Caco-2 (cell line): ENCODE measurements at regions not wholly inside any gene's neighbourhood (a gene's known extent, or its start where the extent isn't known, plus 50 kb on each side); places are given as distances from the start of the nearest gene placed in this dataset.

Experiments used
- BruUV-seq: library from RNA; stranded (reverse); fragments of 400-500 nt; replicated peaks from 2 replicates; lab custom pipeline; 2021; lab: Mats Ljungman, UMichigan
- CTCF ChIA-PET: fragments of 300-600 bp; sonication (Branson Sonifier 250); formaldehyde crosslinking; loops from one replicate; lab custom pipeline; 2022; ENCODE audit warnings: antibody characterized with exemption; lab: Charles Lee
- POLR2A ChIA-PET: fragments of 300-600 bp; sonication (Branson Sonifier 250); formaldehyde crosslinking; loops from one replicate; lab custom pipeline; 2022; ENCODE audit warnings: antibody characterized with exemption; lab: Charles Lee
- DNase-seq, 2 experiments: peaks; one replicate each; pipeline versions ENCODE4 v3.0.0 to v3.0.0-alpha.2; 2020 to 2022
- H3K27me3 ChIP-seq: replicated peaks from 2 replicates; pipeline ENCODE4 v1.6.0; 2011; ENCODE audit warnings: low read length; ENCODE audit not compliant: control insufficient read depth, insufficient read depth
- H3K36me3 ChIP-seq: 2 replicates; pipeline ENCODE4 v1.5.1; 2011; ENCODE audit warnings: low read length; ENCODE audit not compliant: control insufficient read depth, insufficient read depth
- H3K4me1 ChIP-seq: fragments of 250-450 bp; sonication (Bioruptor Pico); 2 replicates; pipeline ENCODE4 v1.5.1; 2020; ENCODE audit warnings: mild to moderate bottlenecking
- H3K4me3 ChIP-seq: 2 replicates; pipeline ENCODE4 v1.5.1; 2011; ENCODE audit warnings: low read depth, mild to moderate bottlenecking, control low read depth, low read length
- H3K9me3 ChIP-seq: fragments of 250-450 bp; sonication (Bioruptor Pico); 2 replicates; pipeline ENCODE4 v1.5.1; 2020; ENCODE audit warnings: mild to moderate bottlenecking, moderate library complexity
- H3K27ac Mint-ChIP-seq: one replicate; pipeline ENCODE4 v1.8.0; 2022; ENCODE audit warnings: mixed read lengths; ENCODE audit not compliant: unreplicated experiment
- H3K27me3 Mint-ChIP-seq: one replicate; pipeline ENCODE4 v1.8.0; 2022; ENCODE audit warnings: mixed read lengths; ENCODE audit not compliant: insufficient read depth, unreplicated experiment
- H3K36me3 Mint-ChIP-seq: one replicate; pipeline ENCODE4 v1.8.0; 2022; ENCODE audit warnings: mild to moderate bottlenecking, mixed read lengths; ENCODE audit not compliant: insufficient read depth, unreplicated experiment
- H3K4me1 Mint-ChIP-seq: one replicate; pipeline ENCODE4 v1.8.0; 2022; ENCODE audit warnings: low read depth, mixed read lengths; ENCODE audit not compliant: unreplicated experiment
- H3K4me3 Mint-ChIP-seq: one replicate; pipeline ENCODE4 v1.8.0; 2022; ENCODE audit warnings: mild to moderate bottlenecking, moderate library complexity, mixed read lengths; ENCODE audit not compliant: unreplicated experiment
- H3K9me3 Mint-ChIP-seq: one replicate; pipeline ENCODE4 v1.8.0; 2022; ENCODE audit warnings: mixed read lengths; ENCODE audit not compliant: unreplicated experiment
- intact Hi-C: fragments of 100-400 bp; cut with micrococcal nuclease; formaldehyde crosslinking; loops from one replicate; pipeline ENCODE4 v1.10.0; 2022; ENCODE audit not compliant: unreplicated experiment
- TF ChIP-seq, protein P1 (sequence below), 2 experiments: fragments of 200-600 bp in 1 of 2; IDR thresholded peaks; 1 replicate in 1 of 2; 2 replicates in 1 of 2; pipeline versions ENCODE4 v1.5.1 to v1.8.0; 2011 to 2022; ENCODE audit warnings: antibody characterized with exemption in 1 of 2, control low read depth in 1 of 2, inconsistent platforms in 1 of 2, low read depth in 1 of 2, low read length in 1 of 2, mild to moderate bottlenecking in 1 of 2, moderate library complexity in 1 of 2; ENCODE audit not compliant: insufficient read depth in 1 of 2, severe bottlenecking in 1 of 2, unreplicated experiment in 1 of 2

DNA sequence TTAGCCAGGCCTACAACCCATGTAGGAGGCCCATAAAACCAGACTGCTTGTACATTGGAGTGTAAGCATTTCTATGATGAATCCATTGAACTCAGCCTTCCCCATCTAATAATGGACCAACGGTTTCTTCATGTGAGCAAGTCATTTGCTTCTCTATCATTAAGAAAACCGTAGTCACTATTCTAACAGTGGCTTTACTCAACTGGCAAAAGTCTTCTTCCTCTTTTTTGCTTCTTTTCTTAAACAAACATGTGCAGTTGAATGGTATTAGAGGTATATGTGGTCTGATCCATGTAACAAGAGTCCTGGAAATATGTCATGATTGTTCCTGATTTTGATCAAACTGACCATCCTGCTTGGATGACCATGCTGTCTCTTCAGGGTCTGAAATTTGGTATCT is 132.4 kb upstream of the STXBP5 start:
- Histone ChIP-seq H3K9me3 (no peaks in the 10 kb centered on the region), H3K4me3 (no peak overlapping the region), H3K4me1 (no peaks in the 10 kb centered on the region), H3K36me3 (no peaks in the 10 kb centered on the region), H3K27me3 (no peaks in the 10 kb centered on the region)
- H3K27me3 Mint-ChIP-seq: no peaks in the 10 kb centered on the region
- no peak overlapping the region for H3K27ac Mint-ChIP-seq
- no TSS peak for BruUV-seq
- peaks cover 14% of the 10 kb centered on the region for H3K9me3 Mint-ChIP-seq
- no peaks in the 10 kb centered on the region for H3K4me1 Mint-ChIP-seq
- no peaks in the 10 kb centered on the region for H3K36me3 Mint-ChIP-seq
- POLR2A ChIA-PET: no interaction called here
- intact Hi-C loops: no loop called here
- DNase-seq: no peak
- TF ChIP-seq, protein P1, sequence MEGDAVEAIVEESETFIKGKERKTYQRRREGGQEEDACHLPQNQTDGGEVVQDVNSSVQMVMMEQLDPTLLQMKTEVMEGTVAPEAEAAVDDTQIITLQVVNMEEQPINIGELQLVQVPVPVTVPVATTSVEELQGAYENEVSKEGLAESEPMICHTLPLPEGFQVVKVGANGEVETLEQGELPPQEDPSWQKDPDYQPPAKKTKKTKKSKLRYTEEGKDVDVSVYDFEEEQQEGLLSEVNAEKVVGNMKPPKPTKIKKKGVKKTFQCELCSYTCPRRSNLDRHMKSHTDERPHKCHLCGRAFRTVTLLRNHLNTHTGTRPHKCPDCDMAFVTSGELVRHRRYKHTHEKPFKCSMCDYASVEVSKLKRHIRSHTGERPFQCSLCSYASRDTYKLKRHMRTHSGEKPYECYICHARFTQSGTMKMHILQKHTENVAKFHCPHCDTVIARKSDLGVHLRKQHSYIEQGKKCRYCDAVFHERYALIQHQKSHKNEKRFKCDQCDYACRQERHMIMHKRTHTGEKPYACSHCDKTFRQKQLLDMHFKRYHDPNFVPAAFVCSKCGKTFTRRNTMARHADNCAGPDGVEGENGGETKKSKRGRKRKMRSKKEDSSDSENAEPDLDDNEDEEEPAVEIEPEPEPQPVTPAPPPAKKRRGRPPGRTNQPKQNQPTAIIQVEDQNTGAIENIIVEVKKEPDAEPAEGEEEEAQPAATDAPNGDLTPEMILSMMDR (IDR thresholded peaks at IDR 0.05; ENCODE audit: insufficient read depth in 1 of 2, low read depth in 1 of 2, low read length in 1 of 2, severe bottlenecking in 1 of 2, unreplicated experiment in 1 of 2): no peak
- CTCF ChIA-PET: no interaction called here
- no peak overlapping the region for H3K4me3 Mint-ChIP-seq

DNA sequence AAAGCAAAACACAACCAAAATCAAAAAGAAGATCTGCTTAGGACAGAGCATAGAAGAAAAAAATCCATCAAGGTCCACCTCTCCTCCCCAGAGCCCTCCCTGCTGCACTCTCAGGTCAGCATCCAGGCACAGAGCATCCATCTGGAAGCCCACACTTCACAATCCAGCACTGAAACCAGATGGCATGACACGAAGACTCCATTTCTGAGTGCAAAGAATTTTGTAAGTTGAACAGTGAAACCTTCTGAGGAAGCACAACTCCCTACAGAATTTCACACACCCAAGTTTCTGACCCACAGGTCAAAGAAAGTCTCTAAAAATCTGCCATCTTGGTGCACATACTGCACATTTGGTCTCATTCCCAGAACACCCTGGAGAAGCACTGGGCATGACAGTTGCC is 128.8 kb upstream of the STXBP5 start:
- Histone ChIP-seq H3K36me3 (no peaks in the 10 kb centered on the region), H3K4me3 (no peak overlapping the region), H3K27me3 (no peaks in the 10 kb centered on the region), H3K4me1 (peaks cover 11% of the 10 kb centered on the region), H3K9me3 (no peaks in the 10 kb centered on the region)
- H3K9me3 Mint-ChIP-seq: no peaks in the 10 kb centered on the region
- TF ChIP-seq, protein P1 (IDR thresholded peaks at IDR 0.05; ENCODE audit: insufficient read depth in 1 of 2, low read depth in 1 of 2, low read length in 1 of 2, severe bottlenecking in 1 of 2, unreplicated experiment in 1 of 2): no peak
- peaks cover 6% of the 10 kb centered on the region for H3K4me1 Mint-ChIP-seq
- no peaks in the 10 kb centered on the region for H3K36me3 Mint-ChIP-seq
- intact Hi-C loops: no loop called here
- BruUV-seq: no TSS peak
- CTCF ChIA-PET: no interaction called here
- DNase-seq: no peak
- H3K4me3 Mint-ChIP-seq: no peak overlapping the region
- H3K27me3 Mint-ChIP-seq: no peaks in the 10 kb centered on the region
- POLR2A ChIA-PET: no interaction called here
- no peak overlapping the region for H3K27ac Mint-ChIP-seq

DNA sequence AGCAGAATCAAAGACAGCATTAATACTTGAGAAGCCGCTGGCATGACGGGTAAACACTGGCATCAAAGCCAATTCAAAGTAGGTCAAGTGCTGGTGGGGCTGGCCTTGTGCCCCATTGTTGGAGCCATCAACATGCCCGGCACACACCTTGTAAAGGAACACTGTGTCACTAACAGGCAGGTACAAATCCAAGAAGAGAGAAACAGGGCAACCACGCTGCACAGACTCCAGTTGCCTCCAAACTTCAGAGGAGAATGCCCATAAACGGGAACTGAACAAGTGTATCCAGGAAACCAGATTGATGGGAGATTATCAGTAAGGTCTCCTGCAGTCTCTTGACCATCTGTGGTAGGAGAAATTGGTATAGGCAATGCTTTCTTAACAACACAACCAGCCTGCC is 127.0 kb upstream of the STXBP5 start:
- H3K4me3 Mint-ChIP-seq: no peak overlapping the region
- H3K36me3 Mint-ChIP-seq: peaks cover 4% of the 10 kb centered on the region
- intact Hi-C loops: no loop called here
- no TSS peak for BruUV-seq
- H3K4me1 Mint-ChIP-seq: peaks cover 6% of the 10 kb centered on the region
- TF ChIP-seq, protein P1 (IDR thresholded peaks at IDR 0.05; ENCODE audit: insufficient read depth in 1 of 2, low read depth in 1 of 2, low read length in 1 of 2, severe bottlenecking in 1 of 2, unreplicated experiment in 1 of 2): no peak
- no peak overlapping the region for H3K4me3 ChIP-seq
- no peaks in the 10 kb centered on the region for H3K9me3 ChIP-seq
- no peaks in the 10 kb centered on the region for H3K27me3 ChIP-seq
- peaks cover 27% of the 10 kb centered on the region for H3K4me1 ChIP-seq
- no peak overlapping the region for H3K27ac Mint-ChIP-seq
- no peak for DNase-seq
- no peaks in the 10 kb centered on the region for H3K36me3 ChIP-seq
- POLR2A ChIA-PET: no interaction called here
- H3K27me3 Mint-ChIP-seq: no peaks in the 10 kb centered on the region
- CTCF ChIA-PET: no interaction called here
- H3K9me3 Mint-ChIP-seq: no peaks in the 10 kb centered on the region
